H7 (cell line): ENCODE measurements at regions not wholly inside any gene's neighbourhood (a gene's known extent, or its start where the extent isn't known, plus 50 kb on each side); places are given as distances from the start of the nearest gene placed in this dataset.

ENCODE experiments used
- DNase-seq: peaks from one replicate; pipeline ENCODE4 v3.0.0; 2012
- H3K27me3 ChIP-seq: 2 replicates; pipeline ENCODE4 v1.6.0; 2011; ENCODE audit warnings: mild to moderate bottlenecking, low read length; ENCODE audit not compliant: control insufficient read depth, insufficient read depth
- H3K36me3 ChIP-seq: replicated peaks from 2 replicates; pipeline ENCODE4 v1.5.1; 2011; ENCODE audit warnings: low read length; ENCODE audit not compliant: control insufficient read depth, insufficient read depth
- H3K4me3 ChIP-seq: 2 replicates; pipeline ENCODE4 v1.5.1; 2011; ENCODE audit warnings: low read depth, mild to moderate bottlenecking, control low read depth, low read length, moderate library complexity; ENCODE audit not compliant: insufficient read depth

GRCh38 chr12:47014474-47014873 is 64.9 kb upstream of the PCED1B start:
- Histone ChIP-seq H3K4me3 (no peak overlapping the region), H3K27me3 (no peaks in the 10 kb centered on the region), H3K36me3 (no peaks in the 10 kb centered on the region)
- DNase-seq, result no peak

GRCh38 chr12:47015381-47015780 is 64.0 kb upstream of the PCED1B start:
- DNase-seq, result no peak
- Histone ChIP-seq H3K36me3 (no peaks in the 10 kb centered on the region), H3K4me3 (no peak overlapping the region), H3K27me3 (no peaks in the 10 kb centered on the region)

- Histone ChIP-seq H3K27me3 (no peaks in the 10 kb centered on the region), H3K36me3 (no peaks in the 10 kb centered on the region), H3K4me3 (no peak overlapping the region)
- no peak for DNase-seq
Observed at GRCh38 chr12:47017041-47017713, 62.2 kb upstream of the PCED1B start.

- H3K27me3 ChIP-seq, result no peaks in the 10 kb centered on the region
- H3K36me3 ChIP-seq, result no peaks in the 10 kb centered on the region
- H3K4me3 ChIP-seq, result no peak overlapping the region
- no peak for DNase-seq
Observed at GRCh38 chr12:47017901-47018475, 61.4 kb upstream of the PCED1B start.

- DNase-seq, result no peak
- Histone ChIP-seq H3K27me3 (no peaks in the 10 kb centered on the region), H3K4me3 (no peak overlapping the region), H3K36me3 (no peaks in the 10 kb centered on the region)
Observed at GRCh38 chr12:47020211-47020821, 59.1 kb upstream of the PCED1B start.

GRCh38 chr12:47021298-47021697 is 58.1 kb upstream of the PCED1B start:
- DNase-seq, result no peak
- Histone ChIP-seq H3K4me3 (no peak overlapping the region), H3K27me3 (no peaks in the 10 kb centered on the region), H3K36me3 (no peaks in the 10 kb centered on the region)

- Histone ChIP-seq H3K4me3 (no peak overlapping the region), H3K36me3 (no peaks in the 10 kb centered on the region), H3K27me3 (no peaks in the 10 kb centered on the region)
- DNase-seq, result no peak
Observed at GRCh38 chr12:47022296-47022695, 57.1 kb upstream of the PCED1B start.

GRCh38 chr12:47023311-47023710 is 56.1 kb upstream of the PCED1B start:
- Histone ChIP-seq H3K27me3 (no peaks in the 10 kb centered on the region), H3K36me3 (no peaks in the 10 kb centered on the region), H3K4me3 (no peak overlapping the region)
- no peak for DNase-seq

- no peak for DNase-seq
- H3K4me3 ChIP-seq, result no peak overlapping the region
Observed at GRCh38 chr12:47023953-47024352, 55.5 kb upstream of the PCED1B start.

GRCh38 chr12:47024463-47024862 is 55.0 kb upstream of the PCED1B start:
- DNase-seq, result no peak
- Histone ChIP-seq H3K36me3 (no peaks in the 10 kb centered on the region), H3K27me3 (no peaks in the 10 kb centered on the region), H3K4me3 (no peak overlapping the region)

More at GRCh38 chr12:47023953-47024352, 55.5 kb upstream of the PCED1B start:
- H3K36me3 ChIP-seq, result no peaks in the 10 kb centered on the region
- no peaks in the 10 kb centered on the region for H3K27me3 ChIP-seq

- no peaks in the 10 kb centered on the region for H3K27me3 ChIP-seq
- H3K4me3 ChIP-seq, result no peak overlapping the region
- H3K36me3 ChIP-seq, result no peaks in the 10 kb centered on the region
- DNase-seq, result no peak
Observed at GRCh38 chr12:47025349-47025748, 54.1 kb upstream of the PCED1B start.

GRCh38 chr12:47025798-47026197 is 53.6 kb upstream of the PCED1B start:
- no peak for DNase-seq
- Histone ChIP-seq H3K27me3 (no peaks in the 10 kb centered on the region), H3K36me3 (no peaks in the 10 kb centered on the region), H3K4me3 (no peak overlapping the region)

GRCh38 chr12:47026291-47026690 is 53.1 kb upstream of the PCED1B start:
- H3K27me3 ChIP-seq, result no peaks in the 10 kb centered on the region
- DNase-seq, result no peak
- no peak overlapping the region for H3K4me3 ChIP-seq
- H3K36me3 ChIP-seq, result no peaks in the 10 kb centered on the region
